Activated CD8-positive, alpha-beta memory T cell treated with anti-CD3 and anti-CD28 coated beads for 24 hours (primary cell): ENCODE measurements at regions not wholly inside any gene's neighbourhood (a gene's known extent, or its start where the extent isn't known, plus 50 kb on each side); places are given as distances from the start of the nearest gene placed in this dataset.
A peak's percentile ranks its signal among the peaks of the same experiment; 100 is the strongest.
"Not testable (repeated sequence)": the region's sequence is repeated elsewhere in the genome, so short reads cannot be mapped to it uniquely, and the experiment has no call there.

Experiments used
- DNase-seq: peaks from one replicate; pipeline ENCODE4 v3.0.0-alpha.2; 2020

DNA sequence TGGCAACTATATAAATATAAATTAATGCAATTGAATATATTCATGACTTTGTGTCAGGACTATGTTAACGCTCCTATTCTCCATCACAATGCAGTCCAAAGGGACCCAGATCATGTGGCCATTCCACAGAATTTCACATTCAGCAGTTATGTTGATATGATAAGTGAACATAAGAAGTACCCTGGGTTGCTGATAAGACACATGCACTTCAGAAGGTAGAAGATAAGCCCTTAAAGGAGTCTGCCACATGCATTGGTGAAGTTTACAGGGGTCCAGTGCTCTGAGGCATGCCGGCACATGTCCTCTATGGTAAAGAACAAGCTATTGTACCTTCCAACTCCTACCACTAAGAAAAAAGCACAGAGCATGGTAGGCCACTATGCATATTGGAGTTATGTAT lies 76.4 kb downstream of the PHAX start:
- DNase-seq = no peak

DNA sequence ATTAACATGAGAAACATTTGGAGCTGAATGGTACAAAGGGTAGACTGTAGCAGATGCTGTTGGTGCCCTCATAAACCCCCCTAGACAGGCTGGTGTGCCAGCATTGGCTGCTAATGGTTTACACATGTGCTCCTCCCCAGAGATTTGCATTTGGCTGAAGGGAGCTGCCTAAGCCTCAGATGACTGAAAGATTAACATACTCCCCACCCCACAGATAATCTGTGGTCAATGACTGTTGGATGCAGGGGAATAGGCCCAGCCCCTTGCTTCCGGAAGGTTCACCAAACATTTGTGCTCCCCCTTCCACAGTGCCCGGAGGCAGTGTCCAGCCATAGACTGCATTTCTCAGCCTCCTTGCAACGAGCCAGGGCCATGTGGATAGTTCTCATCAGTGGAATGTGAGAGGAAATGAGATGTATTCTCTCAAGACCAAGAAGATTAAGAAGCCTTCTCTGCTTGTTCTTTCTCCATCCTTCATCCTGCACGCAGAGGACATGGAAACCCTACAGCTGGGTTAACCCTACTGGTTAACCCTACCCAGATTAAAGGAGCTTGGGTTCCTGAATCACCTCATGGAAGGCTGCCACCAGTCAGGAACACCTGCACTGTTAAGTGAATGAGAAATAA lies 79.6 kb downstream of the PHAX start:
- DNase-seq = no peak

DNA sequence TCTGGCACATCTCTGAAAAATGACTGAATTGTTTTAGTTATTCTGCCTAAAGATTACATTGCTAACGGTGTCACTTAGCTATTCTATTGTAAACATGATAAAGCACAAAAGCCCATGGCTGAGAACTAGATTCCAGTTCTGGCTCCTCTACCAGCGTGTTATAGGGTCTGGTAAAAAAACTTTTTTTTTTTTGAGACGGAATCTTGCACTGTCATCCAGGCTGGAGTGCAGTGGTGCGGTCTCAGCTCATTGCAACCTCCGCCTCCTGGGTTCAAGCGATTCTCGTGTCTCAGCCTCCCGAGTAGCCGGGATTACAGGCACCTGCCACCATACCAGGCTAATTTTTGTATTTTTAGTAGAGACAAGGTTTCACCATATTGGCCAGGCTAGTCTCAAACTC lies 80.6 kb downstream of the PHAX start:
- not testable (repeated sequence) for DNase-seq

DNA sequence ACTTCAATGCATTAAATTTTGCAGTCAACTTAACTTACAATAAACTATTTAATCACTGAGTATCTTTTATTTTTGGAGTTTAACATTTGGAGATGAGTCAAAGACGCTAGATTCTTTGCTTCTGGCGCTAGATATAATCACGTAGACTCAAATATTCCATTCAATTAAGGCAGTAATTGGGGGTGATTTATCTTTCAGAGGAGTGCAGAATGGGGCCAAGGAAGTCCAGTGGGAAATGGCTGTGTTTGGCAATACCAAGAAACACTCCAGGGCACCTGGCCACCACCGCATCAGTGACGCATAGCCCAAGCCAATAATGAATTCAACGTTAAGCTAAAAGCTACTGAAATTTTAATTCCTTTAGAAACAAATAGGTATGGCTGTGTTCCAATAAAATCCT lies 81.2 kb downstream of the PHAX start:
- no peak for DNase-seq

DNA sequence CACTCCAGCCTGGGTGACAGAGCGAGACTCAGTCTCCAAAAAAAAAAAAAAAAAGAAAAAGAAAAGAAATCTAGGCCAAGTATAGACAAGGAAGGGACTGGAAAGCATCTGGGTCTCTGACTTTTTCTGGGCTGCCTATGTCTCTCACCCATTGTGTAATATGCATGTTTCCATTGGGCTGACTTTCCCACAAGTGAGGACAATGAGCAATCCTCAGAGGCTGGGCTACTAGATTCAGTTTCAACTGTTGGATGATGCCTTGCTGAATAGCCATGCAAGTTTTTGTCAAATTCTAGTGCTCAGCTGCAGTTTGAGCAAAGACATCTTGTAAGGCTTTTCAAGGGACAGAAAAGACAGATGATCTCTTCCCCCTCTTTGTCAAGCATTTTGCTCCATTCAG lies 82.1 kb downstream of the PHAX start:
- DNase-seq = no peak

DNA sequence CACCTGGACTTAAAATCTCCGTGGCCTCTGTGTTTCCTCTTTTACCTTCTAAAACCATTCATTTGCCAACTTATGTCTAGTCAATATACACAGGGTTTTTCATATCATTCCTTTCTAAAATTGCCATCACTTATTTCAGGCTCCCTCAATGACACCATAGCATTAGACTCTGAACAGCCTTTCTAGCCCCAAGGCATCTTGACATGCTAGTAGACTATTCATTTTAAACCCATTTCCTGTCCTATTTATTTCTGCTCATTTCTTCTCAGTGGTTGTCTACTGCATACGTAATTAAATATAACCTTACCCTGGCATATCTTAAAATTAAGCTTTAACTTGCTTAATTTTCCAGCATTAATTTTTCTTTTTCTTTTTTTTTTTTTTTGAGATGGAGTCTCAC lies 83.2 kb downstream of the PHAX start:
- no peak for DNase-seq

DNA sequence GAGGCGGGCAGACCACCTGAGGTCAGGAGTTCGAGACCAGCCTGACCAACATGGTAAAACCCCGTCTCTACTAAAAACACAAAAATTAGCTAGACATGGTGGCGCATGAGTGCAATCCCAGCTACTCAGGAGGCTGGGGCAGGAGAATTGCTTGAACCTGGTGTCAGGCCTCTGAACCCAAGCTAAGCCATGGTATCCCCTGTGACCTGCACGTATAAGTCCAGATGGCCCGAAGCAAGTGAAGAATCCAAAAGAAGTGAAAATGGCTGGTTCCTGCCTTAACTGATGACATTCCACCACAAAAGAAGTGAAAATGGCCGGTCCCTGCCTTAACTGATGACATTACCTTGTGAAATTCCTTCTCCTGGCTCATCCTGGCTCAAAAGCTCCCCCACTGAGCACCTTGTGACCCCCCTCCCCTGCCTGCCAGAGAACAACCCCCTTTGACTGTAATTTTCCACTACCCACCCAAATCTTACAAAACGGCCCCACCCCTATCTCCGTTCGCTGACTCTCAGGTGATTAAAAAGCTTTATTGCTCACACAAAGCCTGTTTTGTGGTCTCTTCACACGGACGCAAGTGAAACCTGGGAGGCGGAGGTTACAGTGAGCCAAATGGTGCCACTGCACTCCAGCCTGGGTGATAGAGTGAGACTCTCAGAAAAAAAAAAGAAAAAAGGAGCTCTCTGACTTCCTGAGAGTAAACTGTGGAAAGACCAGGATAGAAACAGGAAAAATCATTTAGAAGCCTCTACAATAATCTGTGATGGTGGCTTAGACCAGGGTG lies 84.1 kb downstream of the PHAX start:
- DNase-seq = peak; percentile 79

DNA sequence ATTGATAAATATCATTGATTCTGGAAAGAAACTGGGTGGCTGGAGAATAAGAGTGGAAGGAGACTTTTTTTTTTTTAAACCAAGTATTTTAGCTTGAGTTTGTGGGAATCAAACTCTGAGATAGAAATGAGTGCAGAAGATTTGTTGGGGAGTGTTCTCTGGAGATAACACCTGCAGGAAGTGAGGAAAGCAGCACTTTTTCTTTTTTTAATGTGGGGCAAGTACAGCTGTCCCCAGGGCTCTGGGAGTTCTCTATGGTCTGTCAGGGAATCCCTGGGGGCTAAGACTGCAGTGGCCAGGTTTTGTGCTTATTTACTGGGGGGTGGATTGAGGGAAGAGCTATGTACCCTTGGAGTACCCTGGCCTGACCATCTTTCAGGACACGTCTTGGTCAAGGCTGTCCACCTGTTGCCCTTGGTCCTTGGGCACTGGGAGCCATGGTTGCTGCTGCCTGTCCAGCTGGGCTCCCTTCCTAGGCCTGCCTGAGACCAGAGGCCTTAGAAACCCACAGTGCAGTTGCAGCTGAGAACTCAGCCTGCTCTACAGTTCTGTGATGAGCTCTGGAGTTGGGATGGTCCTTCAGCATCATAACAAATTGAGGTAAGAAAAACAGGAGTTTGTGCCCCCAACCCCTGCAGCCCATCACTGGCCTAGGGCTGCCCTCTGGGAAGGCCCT lies 85.8 kb downstream of the PHAX start:
- DNase-seq = peak; percentile 26

DNA sequence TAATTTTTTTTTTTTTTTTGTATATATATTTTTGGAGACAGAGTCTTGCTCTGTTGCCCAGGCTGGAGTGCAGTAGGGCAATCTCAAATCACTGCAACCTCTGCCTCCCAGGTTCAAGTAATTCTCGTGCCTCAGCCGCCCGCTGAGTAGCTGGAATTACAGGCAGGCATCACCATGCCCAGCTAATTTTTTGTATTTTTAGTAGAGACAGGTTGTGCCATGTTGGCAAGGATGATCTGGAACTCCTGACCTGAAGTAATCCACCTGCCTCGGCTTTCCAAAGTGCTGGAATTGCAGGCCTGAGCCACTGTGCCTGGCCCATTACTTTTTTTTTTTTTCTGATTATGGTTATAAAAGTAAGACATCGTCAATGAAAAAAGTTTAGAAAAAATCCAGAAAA lies 84.0 kb upstream of the LMNB1 start:
- DNase-seq = peak; percentile 11

DNA sequence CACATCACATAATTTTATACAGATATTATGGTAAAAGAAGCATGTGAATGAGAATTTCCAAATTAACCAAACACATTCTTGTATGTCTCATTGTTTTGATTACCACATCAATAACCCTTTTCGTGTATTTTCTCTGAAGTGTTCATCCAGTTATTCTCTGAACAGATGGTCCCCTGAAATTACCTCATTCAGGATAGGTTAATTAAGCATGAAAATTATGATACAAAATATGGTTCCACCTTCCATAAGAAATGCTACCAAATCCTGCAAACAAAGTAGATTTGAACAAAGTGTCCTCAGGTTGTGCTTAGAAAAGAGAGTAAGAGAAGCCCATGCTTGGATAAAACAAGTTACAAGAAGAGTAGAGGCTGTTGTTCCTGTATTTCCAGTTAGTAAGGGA lies 83.1 kb upstream of the LMNB1 start:
- DNase-seq = no peak

DNA sequence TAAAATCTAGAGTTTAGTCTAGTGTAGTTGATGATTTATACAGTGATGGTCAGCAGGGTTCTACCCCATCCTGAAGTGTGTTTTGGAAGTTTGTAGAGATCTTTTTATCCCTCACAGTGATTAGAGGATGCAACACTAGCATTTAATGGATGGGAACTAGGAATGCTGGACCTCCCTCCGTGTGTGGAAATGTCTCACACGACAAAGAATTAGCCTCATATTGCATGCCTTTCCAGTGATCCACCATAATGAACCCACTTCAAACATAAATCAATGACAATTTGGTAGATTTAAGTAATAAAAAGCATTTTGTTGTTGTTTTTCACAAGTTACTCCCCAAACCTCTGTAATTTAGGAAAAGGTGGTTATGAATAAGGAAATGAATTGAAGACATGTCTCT lies 82.5 kb upstream of the LMNB1 start:
- no peak for DNase-seq

DNA sequence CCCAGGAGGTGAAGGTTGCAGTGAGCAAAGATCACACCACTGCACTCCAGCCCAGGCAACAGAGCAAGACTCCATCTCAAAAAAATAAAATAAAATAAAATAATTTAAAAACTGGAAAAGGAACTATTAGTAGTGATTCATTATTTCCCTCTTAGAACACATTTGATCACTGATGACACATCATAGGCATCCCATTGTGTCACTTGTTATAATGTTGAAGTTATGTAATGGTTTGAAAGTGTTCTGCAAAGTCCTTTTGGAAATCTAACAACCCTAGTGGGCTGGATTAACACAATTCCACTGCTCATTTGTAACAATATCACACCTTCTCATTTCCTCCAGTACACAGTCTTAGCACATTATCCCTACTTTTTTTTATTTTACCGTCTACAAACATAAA lies 81.8 kb upstream of the LMNB1 start:
- DNase-seq = no peak

DNA sequence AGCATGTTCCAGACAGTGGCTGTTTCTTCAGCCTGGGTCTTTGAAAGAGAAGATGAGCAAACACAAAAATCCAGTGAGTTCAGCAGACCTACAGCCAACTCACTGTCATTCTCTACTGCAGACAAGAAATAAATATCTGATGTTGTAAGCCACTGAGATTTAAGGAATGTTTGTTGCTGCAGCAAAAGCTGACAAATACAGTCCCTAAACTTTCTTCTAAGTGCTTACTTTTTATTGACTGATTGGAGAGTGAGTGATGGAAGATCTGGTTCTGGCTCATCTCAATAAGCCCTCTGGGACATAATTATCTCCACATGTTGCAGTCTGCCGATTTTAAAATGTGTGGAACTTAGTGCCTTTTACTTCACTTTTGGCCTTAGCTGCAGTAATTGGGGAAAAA lies 69.9 kb upstream of the LMNB1 start:
- no peak for DNase-seq

DNA sequence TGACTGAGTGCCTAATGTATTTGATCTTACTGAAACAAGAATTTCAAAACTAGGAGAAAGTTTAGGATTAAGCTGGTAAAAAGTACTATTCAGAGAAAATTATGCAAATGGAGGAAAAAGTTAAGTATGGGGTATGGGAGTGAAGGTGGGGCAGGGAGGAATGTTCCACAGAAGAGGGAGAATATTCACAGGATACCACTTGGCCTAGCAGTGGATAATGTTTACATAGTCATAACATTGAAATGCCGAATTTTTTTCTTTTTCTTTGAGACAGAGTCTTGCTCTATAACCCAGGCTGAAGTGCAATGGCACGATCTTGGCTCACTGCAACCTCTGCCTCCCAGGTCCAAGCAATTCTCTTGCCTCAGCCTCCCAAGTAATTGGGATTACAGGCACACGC lies 61.2 kb upstream of the LMNB1 start:
- no peak for DNase-seq

DNA sequence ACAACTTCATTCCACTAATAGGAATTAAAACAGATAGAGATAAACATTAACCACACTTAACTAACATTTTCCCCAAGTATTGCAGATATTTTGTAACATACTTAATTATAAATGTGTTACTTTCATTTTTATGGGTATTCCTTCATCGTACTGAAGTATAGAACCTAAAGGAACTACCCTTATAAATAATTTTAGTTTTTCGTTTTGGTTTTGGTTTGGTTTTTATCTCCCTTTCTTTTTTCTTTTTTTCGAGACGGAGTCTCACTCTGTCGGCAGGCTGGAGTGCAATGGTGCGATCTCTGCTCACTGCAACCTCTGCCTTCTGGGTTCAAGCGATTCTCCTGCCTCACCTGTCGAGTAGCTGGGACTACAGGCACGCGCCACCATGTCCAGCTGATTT lies 60.1 kb upstream of the LMNB1 start:
- DNase-seq = no peak

DNA sequence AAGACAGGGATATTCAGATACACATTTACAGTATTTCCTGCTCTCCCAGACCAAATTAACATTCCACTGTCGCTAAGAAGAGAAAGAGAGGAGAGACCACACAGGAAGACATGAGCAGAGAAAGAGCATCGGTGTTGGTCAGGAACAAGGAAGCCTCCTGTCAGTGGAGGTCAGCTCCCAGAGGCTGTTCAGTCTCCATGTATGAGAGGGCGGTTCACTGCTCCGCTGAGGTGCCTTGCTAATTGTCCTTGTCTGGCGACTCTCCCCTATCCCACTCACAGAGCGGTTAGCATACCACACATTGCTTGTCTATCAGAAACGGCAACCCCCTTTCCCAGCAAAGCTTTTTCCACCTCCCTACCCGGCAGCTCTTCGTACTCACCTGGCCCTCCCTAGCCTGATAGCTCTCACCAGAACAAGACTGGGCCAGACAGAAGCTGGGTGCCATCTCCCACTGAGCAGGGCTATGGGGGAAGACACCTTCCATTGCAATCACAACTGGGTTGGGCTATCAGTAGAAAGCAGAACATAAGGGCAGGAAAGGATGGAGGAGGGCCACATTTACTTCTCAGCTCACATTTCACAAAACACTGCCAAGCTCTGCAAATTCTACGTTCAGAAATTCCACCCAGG lies 58.6 kb upstream of the LMNB1 start:
- no peak for DNase-seq

DNA sequence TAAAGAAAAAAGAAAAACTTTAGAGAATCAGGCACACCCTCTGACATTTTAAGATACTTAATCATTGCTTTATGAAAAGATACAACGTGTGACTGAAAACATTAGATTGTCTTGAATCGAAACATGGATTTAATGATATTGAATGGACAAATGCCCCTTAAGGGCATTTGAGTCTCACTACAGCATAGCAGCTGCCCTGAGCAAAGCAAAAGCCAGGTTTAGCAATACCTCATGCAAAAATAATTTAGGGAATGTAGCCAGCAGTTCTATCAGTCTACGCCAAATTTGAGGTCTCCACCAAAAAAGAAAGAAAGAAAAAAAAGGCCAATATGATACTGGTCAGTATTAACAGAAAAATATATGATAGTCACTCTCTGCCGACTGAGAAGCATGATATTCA lies 56.6 kb upstream of the LMNB1 start:
- no peak for DNase-seq

DNA sequence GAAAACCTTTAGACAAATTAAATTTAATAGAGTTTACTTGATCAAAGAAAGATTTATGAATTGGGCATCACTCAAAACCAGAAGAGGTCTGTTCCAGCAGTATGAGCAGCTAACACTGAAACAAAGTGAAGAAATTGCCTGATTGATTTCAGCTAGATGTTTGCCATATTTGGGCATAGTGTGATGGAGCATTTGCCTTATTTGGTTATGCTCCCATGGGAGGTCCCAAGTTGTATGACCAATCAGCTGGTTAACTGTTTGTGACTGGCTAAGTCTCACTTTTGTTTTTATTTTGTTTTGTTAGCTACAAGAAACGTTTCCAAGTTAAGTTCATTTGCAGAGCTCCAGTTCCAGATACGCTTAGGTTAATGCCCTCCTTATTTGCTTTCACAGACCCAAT lies 53.3 kb upstream of the LMNB1 start:
- no peak for DNase-seq
